Amniotic epithelial cell (primary cell): ENCODE measurements at regions not wholly inside any gene's neighbourhood (a gene's known extent, or its start where the extent isn't known, plus 50 kb on each side); places are given as distances from the start of the nearest gene placed in this dataset.
"Not testable (repeated sequence)": the region's sequence is repeated elsewhere in the genome, so short reads cannot be mapped to it uniquely, and the experiment has no call there.

Experiments
- DNase-seq: peaks from one replicate; pipeline ENCODE4 v3.0.0-alpha.2; 2010; ENCODE audit warnings: low read depth

- DNase-seq: not testable (repeated sequence)
These were observed 51.5 kb downstream of the PPIAL4A start for GRCh38 chr1:120941066-120941465.

GRCh38 chr1:120941836-120942217, 52.3 kb downstream of the PPIAL4A start:
- not testable (repeated sequence) for DNase-seq

- peak; percentile 90 for DNase-seq
These were observed 52.8 kb downstream of the PPIAL4A start for GRCh38 chr1:120942218-120942944.

- not testable (repeated sequence) for DNase-seq
These were observed 53.4 kb downstream of the PPIAL4A start for GRCh38 chr1:120942945-120943319.

- not testable (repeated sequence) for DNase-seq
These were observed 55.1 kb downstream of the PPIAL4A start for GRCh38 chr1:120944691-120945090.

- DNase-seq: not testable (repeated sequence)
These were observed 55.6 kb downstream of the PPIAL4A start for GRCh38 chr1:120945122-120945521.

GRCh38 chr1:120947114-120947513, 57.5 kb downstream of the PPIAL4A start:
- DNase-seq: not testable (repeated sequence)

- DNase-seq: not testable (repeated sequence)
These were observed 60.2 kb downstream of the PPIAL4A start for GRCh38 chr1:120949724-120950123.

GRCh38 chr1:120950633-120951032, 61.1 kb downstream of the PPIAL4A start:
- not testable (repeated sequence) for DNase-seq

GRCh38 chr1:120951100-120951499, 61.5 kb downstream of the PPIAL4A start:
- peak; percentile 9 for DNase-seq

- DNase-seq: not testable (repeated sequence)
These were observed 62.8 kb downstream of the PPIAL4A start for GRCh38 chr1:120952207-120952870.

GRCh38 chr1:120952871-120953265, 63.3 kb downstream of the PPIAL4A start:
- DNase-seq: not testable (repeated sequence)

- no peak for DNase-seq
These were observed 65.2 kb downstream of the PPIAL4A start for GRCh38 chr1:120954736-120955135.

GRCh38 chr1:120955961-120956360, 66.4 kb downstream of the PPIAL4A start:
- not testable (repeated sequence) for DNase-seq

- DNase-seq: peak; percentile 12
These were observed 76.4 kb downstream of the PPIAL4A start for GRCh38 chr1:120966018-120966417.

- peak; percentile 44 for DNase-seq
These were observed 83.3 kb downstream of the PPIAL4A start for GRCh38 chr1:120972863-120973262.

GRCh38 chr1:120973836-120974235, 84.3 kb downstream of the PPIAL4A start:
- DNase-seq: not testable (repeated sequence)

GRCh38 chr1:120977279-120977678, 87.7 kb downstream of the PPIAL4A start:
- not testable (repeated sequence) for DNase-seq

- DNase-seq: not testable (repeated sequence)
These were observed 92.0 kb downstream of the PPIAL4A start for GRCh38 chr1:120981489-120982094.

GRCh38 chr1:120994614-120995013, 105.0 kb downstream of the PPIAL4A start:
- not testable (repeated sequence) for DNase-seq

GRCh38 chr1:120995025-120995424, 105.5 kb downstream of the PPIAL4A start:
- not testable (repeated sequence) for DNase-seq

GRCh38 chr1:121001090-121001726, 111.6 kb downstream of the PPIAL4A start:
- not testable (repeated sequence) for DNase-seq
